ENCODE measurements at regions not wholly inside any gene's neighbourhood (a gene's known extent, or its start where the extent isn't known, plus 50 kb on each side); places are given as distances from the start of the nearest gene placed in this dataset.
"Not testable (repeated sequence)": the region's sequence is repeated elsewhere in the genome, so short reads cannot be mapped to it uniquely, and the experiment has no call there.

DNA sequence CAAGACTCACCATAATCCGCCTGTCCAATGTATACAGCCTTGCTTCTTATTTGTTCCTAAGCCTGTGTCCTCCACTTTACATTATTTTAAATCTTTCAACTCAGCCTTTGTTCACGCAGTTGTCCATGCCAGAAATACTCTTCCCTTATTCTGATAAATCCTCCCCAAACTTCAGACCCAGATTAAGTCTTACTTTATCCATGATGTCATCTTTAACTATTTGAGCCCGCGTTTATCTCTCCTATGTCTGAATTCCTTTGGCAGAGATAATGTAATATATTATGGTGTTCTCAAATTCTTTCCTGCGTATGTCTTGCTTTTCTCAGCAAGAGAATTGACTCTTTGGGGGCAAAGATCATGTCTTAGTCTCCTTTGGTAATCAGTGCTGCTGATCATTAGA, 129.6 kb downstream of the LUZP4 start:
- no peak overlapping the region for H3K27ac ChIP-seq
- TF ChIP-seq, protein P1, sequence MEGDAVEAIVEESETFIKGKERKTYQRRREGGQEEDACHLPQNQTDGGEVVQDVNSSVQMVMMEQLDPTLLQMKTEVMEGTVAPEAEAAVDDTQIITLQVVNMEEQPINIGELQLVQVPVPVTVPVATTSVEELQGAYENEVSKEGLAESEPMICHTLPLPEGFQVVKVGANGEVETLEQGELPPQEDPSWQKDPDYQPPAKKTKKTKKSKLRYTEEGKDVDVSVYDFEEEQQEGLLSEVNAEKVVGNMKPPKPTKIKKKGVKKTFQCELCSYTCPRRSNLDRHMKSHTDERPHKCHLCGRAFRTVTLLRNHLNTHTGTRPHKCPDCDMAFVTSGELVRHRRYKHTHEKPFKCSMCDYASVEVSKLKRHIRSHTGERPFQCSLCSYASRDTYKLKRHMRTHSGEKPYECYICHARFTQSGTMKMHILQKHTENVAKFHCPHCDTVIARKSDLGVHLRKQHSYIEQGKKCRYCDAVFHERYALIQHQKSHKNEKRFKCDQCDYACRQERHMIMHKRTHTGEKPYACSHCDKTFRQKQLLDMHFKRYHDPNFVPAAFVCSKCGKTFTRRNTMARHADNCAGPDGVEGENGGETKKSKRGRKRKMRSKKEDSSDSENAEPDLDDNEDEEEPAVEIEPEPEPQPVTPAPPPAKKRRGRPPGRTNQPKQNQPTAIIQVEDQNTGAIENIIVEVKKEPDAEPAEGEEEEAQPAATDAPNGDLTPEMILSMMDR (IDR thresholded peaks at IDR 0.05), result no peak
- no peak overlapping the region for H3K4me3 ChIP-seq
- DNase-seq (ENCODE audit: low spot score), result no peak

- no peak for DNase-seq (ENCODE audit: low spot score)
- no peak overlapping the region for H3K4me3 ChIP-seq
- TF ChIP-seq, protein P1 (IDR thresholded peaks at IDR 0.05), result no peak
- H3K27ac ChIP-seq, result no peak overlapping the region
Observed at GRCh38 chrX:115423086-115423485, 133.6 kb downstream of the LUZP4 start.

DNA sequence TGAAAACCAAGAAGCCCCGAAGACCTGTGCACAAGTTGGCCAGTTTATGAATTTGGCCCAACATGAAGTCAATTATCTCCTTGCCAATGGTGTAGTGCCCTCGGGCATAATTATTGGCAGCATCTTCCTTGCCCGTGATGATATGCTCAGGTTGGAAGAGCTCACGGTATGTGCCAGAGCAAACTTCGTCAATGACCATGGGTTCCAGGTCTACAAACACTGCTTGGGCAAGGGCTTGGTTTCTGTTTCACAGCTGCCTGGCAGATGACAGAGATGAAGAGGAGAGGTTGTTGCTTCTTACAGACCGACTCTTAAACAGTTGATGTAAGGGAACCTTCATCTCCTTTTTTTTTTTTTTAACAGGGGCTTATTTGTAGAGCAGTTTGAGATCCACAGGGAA, 135.6 kb upstream of the PLS3 start:
- H3K27ac ChIP-seq, result no peak overlapping the region
- H3K4me3 ChIP-seq, result no peak overlapping the region
- TF ChIP-seq, protein P1 (IDR thresholded peaks at IDR 0.05), result no peak
- DNase-seq (ENCODE audit: low spot score), result no peak

DNA sequence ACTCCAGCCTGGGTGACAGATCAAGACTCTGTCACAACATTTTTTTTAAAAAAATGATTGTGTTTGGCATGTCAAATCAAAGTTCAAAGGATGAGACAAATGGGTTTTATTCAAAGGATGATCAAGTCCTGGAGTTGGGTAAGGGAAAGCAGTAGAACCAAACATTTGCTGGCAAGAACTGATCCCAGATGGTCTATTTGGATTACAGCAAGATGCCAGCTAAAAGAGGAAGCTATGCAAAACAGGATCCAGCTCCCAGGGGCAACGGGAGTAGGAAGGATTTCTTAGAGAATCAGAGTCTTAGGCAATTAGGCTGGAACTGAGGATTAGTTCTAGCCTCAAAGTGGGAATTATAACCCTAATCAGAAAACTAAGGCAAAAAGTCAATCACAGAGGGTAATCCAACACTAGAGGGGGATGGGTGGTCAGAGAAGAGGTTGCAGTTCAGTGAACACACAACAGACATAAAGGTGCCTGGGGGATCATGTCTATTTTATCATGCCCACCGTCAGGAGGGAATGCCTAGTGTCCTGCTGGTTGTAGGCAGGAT, 133.0 kb upstream of the PLS3 start:
- DNase-seq (ENCODE audit: low spot score), result no peak
- no peak overlapping the region for H3K4me3 ChIP-seq
- H3K27ac ChIP-seq, result no peak overlapping the region
- TF ChIP-seq, protein P1 (IDR thresholded peaks at IDR 0.05), result no peak

GRCh38 chrX:115434834-115435233, 126.1 kb upstream of the PLS3 start:
- not testable (repeated sequence) for DNase-seq (ENCODE audit: low spot score); H3K27ac ChIP-seq; H3K4me3 ChIP-seq

DNA sequence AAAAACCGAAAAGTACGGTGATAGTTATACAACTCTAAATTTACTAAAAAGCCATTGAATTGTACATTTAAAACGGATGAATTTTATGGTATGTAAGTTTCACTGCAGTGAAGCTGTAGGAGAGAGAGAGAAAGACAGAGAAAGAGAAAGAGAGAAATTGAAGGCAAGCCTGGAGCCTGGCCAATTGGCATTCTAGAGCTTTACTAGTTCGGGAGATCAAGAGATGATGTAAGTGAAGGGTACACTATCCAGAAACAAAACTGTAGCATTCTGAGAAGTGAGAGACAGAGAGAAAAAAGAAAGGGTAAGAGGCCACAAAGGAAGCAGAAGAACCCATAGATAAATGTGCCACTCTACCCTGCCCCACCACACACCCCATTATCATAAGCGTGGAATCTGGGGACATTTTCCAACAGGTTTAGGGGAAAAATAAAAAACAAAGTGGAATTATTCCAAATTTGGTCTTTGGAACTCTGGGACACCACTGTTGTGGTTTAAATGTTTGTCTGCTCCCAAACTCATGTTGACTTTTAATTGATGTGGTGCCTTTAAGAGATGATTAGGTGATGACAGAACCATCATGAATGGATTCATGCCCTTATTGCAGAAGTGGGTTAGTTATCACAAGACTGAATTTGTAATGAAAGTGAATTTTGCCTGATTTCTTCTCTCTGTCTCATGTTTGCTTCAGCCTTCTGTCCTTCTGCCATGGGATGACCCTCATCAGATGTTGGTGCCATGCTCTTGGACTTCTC, 123.0 kb upstream of the PLS3 start:
- no peak overlapping the region for H3K4me3 ChIP-seq
- TF ChIP-seq, protein P1 (IDR thresholded peaks at IDR 0.05), result no peak
- no peak overlapping the region for H3K27ac ChIP-seq
- no peak for DNase-seq (ENCODE audit: low spot score)

- Histone ChIP-seq H3K4me3 (no peak overlapping the region), H3K27ac (no peak overlapping the region)
- TF ChIP-seq, protein P1 (IDR thresholded peaks at IDR 0.05), result no peak
- DNase-seq (ENCODE audit: low spot score), result no peak
Observed at GRCh38 chrX:115448146-115448545, 112.8 kb upstream of the PLS3 start.
